ENCODE measurements at regions not wholly inside any gene's neighbourhood (a gene's known extent, or its start where the extent isn't known, plus 50 kb on each side); places are given as distances from the start of the nearest gene placed in this dataset.

DNA sequence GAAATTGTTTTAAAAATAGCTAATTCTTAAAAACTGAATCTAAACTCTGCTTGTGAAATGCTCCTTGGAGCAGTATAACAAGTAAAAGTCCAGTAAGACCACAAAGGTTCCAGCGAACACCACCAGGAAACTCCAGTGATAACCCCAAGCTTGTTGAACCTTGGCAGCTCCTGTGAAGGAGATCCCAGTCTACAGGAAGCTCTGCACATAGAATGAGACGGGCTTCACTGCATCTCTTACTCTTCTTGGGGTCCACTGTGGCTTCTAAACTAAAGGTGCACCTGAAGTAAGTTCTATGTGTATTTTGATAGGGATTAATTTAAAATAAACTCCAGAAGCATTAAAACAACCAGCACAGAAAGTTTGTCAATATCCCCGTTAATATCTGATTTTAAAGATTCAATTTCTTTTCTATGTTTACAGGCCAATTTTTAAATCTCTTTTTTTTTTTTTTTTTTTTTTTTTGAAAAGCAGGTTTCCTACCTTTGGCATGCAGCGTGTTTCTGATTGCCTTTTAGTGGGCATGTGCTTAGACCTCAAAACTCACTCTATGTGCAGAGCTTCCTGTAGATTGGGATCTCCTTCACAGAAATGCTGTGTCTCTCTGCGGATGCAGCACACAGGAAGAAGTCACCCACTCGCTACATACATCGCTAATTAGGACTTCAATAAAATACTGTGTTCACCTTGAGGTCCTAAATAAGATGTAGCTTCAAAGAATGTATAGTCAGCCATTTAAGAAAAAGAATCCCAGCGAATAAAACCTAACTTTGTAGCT lies 508.5 kb downstream of the KLF12 start:
- no peak for DNase-seq (ENCODE audit: low read depth)

DNA sequence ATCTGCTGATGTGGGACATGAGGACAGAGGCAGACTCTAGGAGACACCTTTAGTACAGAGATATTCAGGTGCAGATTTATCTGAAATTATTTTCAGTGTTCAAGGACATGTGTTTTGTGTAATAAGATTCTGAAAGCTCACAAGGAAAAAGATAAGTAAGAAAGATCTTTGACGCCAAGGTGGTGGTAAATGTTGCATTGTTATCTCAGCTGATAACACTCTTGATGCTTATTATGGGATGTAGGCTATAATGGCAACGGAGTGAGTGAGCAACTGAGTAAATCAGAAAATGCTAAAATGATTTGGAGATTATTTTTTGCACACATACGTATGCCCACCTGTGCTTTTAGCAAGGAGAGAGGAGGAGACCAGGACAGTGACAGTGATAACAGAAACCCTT lies 510.9 kb downstream of the KLF12 start:
- DNase-seq (ENCODE audit: low read depth), result no peak

DNA sequence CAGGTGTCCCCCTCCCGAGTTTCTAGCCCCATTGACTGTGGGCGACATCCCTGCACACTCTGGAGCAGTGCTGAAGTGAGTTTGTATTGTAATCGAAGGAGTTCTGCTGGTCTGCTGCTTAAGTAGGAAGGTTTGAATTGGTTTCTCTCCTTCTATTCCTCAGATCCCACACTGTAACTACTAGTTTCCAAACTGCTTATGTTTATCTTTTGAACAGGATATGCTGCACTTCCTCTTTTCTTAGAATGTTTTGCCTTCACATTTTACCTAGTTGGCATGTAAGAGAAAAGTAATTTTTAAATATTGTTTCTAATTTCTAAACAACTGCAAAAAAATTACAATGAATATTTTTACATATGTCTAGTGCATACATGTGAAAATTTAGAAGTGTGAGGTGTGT lies 511.8 kb downstream of the KLF12 start:
- DNase-seq (ENCODE audit: low read depth), result no peak

DNA sequence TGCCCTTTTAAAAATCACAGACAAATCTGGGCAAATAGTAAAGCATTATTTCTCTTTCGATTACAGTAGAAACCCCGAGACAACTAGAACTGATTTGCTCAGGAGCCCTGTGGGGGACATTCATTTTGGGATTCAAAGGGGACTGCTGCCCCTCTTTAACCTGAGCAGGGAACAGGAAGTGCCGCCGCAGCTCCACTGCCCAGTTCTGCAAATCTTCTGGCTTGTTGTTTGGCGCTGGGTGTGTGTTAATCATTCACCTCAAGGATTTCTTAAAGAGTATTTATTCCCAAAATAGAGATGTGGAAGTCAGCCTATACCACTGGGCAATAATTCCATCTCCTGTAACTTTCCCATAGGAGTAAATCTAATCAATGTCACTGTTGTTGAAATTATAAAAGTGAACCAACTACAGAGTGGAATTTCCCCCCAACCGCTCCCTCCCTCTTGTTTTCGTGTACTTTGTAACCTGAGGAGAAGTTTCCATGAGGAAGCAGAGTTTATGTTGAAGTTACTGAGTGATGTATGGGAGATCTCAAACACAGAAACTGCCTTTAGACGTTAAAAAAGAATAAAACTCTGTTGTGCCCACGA lies 515.8 kb downstream of the KLF12 start:
- DNase-seq (ENCODE audit: low read depth), result no peak

DNA sequence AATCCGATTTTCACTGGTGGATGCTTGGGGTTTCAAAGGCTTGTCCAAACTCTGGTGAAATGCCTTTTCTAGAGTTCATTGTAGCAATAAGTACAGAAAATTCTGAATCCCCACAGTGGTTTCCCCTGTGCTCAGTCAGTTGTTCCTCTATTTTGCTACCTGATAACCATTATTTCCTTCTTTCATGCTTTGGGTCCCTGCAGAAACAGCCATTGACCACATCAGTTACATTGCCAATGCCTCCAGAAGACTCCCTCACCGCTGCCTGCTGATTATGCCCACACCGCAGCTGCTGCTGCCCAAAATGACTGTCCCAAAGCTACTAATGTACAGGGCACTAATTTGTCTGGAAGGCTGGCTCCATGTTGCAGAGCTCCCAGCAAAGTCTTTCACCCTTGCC lies 517.3 kb downstream of the KLF12 start:
- no peak for DNase-seq (ENCODE audit: low read depth)

DNA sequence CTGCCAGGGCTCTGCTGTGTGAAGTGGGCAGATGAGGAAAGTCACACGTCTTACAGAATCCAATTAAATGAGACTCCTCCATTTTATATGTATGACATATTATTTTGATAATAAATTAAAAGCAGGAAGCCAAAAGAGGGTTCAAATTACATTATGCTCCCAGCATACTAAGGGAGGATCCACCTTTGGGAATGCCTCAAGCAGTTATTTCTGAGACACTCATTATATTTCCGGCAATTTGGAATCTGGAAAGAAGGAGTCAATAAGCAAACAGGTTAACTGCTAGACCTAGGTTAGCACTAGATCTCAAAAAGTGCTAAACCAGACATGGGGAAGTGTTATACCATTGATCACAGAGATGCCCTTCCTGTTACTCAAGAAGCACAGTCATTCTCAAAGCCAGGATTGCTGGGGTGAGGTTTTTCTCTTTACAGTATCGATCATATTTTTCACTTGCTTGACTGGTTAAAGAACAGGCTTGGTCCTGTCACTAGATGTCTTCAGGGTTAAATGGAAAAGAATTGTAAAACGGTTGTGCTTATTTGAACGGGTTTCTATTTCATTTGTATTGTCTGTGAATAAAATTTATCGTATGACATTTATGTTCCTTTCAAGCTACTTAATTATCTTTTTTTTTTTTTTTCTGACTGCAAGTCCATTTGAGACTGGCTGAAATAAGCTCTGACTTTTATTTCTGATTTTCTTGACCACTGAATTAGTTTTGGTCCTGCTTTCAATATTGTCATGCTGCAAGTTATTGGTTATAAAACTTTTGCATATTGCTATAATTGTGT lies 523.2 kb downstream of the KLF12 start:
- DNase-seq (ENCODE audit: low read depth), result no peak

DNA sequence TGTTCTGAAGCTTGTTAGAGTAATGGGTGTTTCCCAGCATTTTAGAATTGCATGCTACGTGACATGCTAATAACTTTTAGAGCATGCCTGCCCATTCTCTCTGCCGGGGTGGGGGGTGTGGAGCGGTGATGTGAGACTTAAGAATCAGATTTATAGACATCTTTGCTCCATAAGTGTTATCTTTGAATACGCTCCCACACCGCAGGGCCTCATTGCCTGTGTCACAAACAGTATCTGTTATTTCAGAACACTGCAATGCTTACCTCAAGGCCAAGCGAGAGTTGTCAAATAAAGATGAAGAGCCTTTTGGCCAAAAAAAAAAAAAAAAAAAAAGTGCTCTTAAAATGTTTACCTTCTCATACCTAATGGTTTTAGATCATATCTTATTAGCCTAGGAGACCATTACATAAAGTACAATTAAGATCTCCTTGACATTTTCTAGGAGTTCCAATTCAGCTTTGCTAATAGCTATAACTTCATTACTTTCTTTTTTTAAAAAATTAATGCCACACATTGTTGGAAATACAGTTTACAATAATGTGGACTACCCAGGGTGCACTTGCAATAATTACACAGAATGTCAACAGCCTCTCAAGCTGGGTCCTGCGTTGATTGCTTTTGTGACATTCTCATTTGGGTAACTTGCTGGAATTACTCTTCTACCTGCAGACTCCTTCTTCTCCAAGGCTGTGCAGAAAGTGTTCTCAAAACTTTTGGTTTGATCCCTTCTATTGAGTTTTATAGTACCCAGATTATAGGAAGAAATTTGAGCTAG lies 525.3 kb downstream of the KLF12 start:
- no peak for DNase-seq (ENCODE audit: low read depth)

DNA sequence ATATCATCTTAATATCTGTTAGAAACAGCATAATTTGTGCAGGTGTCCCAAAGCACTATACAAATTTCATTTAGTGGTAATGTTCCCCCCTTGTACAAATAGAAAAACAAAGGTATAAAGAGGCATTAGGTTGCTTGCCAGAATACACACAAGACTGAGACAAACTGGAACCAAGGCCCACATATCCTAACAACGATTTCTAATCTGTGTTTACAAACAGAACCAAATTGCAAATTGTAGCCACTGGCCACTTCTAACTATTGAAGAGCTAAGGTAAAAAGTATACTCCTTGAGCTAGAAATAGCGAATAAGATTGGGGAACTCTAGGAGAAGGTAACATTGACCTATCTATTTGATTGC lies 526.1 kb downstream of the KLF12 start:
- no peak for DNase-seq (ENCODE audit: low read depth)

DNA sequence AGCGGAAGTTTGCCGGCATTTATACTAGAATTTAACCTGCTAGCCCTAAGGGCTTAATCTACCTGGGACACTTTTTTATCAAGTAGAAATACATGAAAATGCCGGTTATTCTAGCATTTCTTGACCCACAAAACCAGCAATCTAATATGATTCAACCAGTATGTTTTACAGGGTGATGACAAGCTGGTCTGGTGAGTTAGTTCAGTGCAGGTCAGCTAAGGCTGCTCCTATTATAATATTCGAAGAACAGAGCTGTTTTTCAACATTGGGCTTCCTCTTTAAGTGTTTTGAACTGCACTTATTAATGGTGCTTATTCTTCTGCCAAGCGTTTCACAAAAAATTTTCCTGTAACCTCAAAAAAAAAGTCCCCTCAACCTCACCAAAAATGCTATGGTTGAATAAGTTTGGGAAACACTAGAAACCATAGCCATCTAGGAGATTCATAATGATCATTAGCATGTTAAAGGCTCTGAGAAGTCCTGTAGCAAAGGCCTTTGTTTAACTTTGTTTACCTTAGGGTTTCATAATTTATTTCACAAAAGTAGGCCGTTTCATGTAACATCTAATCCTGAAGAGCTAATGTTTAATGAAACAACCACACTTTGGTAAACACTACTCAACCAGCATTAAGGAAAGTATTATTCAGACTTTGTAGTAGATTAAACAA lies 526.6 kb downstream of the KLF12 start:
- DNase-seq (ENCODE audit: low read depth), result no peak

DNA sequence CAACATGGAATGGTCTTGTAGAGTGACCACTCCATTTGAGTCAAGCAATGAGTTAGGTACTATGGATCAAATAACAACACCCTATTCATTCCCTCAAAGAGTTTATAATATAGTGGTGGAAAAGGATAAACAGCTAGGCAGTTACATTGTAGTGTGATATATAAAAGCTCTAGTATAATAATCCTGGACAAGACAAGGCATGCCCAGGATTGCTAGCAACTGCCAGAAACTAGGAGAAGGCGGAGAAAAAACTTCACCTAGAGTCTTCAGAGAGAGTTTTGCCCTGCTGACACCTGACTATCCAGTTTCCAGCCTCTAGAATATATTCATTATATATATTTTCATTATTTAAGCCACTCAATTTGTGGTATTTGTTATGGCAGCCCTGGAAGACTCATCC lies 530.6 kb downstream of the KLF12 start:
- DNase-seq (ENCODE audit: low read depth), result no peak

DNA sequence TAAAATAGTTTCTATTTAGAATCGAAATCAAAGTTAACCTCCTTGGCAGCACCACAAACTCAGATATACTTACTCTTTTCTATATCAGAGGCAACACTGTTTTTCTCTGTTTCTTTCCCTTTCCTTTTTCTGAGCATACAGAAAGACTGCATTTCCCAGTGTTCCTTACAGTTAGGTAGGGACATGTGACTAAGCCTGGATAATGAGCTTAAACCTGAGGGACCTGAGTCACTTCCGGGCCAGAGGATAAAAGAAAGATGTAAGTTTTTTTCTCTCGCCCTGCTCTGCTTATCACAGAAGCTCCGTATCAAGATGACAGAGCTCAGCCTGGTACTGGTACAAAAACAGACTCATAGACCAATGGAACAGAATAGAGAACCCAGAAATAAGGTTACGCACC lies 531.9 kb downstream of the KLF12 start:
- peak; percentile 1 for DNase-seq (ENCODE audit: low read depth)

DNA sequence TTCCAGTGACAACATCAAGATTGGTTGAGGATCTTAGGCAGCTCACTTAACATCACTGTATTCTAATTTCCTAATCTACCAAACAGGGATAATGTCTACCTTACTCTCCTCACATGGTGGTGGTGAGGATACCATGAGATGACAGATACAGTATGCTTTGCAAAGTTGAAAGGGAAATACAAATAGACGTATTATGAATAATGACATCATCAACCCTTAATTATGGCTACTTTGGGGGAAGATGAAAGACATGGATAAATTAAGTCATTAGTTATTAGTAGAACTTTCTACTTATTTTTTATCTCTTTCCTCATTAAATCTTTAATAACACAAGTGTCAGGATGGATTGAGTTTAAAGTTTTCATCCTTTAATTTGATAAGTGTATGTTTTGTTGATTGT lies 532.5 kb downstream of the KLF12 start:
- no peak for DNase-seq (ENCODE audit: low read depth)

DNA sequence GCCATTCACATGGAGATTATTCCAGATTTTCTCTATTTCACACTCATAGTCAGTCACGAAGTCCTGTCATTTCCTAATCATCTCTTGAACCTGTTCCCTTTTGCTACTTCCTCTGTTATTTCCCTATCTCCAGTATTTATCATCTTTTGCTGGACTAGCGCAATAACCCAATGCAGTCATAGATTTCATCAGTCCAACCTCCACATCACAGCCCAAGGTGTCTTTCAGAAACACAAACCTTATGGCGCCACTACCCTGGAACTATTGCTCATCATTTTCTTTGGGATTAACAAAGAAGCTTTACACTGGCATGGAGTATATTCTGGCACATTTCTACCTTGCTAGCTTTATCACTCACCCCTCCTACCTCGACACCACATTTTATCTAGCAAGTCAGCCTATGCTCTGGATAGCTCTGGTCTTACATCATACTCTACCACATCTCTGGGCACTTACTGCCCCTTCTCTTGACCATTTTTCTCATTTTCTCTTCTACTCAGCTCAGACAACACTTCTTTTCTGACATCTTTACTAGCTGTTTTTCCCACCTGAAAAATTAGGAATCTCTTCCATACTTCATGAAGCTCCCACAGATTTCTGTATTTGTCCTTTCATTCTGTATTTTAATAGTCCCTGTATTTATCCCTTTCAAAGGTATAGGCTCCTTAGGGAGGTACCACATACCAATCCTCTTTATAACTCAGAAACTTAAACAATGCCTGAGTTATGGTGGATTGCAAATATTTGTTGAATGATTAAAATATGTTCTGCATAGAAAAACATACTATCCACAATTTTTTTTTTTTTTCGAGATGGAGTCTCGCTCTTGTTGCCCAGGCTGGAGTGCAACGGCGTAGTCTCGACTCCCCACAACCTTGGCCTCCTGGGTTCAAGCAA lies 534.7 kb downstream of the KLF12 start:
- no peak for DNase-seq (ENCODE audit: low read depth)

DNA sequence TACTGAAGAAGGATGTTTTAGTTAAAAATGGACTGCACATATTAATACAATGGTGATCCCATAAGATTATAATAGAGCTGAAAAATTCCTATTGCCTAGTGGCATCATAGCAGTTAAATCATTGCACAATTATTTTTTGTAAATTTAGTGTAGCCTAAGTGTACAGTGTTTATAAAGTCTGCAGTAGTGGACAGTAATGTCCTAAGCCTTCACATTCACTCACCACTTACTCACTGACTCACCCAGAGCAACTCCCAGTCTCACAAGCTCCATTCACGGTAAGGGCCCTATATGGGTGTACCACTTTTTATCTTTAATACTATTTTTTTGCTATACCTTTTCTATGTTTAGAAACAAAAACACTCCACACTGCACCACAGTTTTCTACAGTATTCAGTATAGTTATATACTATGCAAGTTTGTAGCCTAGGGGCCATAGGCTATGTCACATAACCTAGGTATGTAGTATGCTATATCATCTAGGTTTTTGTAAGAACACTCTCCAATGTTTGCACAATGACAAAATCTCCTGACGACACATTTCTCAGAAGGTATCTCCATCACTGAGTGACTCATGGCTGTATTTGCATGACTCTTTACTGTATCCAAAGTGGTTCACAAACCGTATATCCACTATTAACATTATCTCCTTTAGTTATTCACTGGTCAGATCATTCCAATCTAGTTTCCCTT lies 536.0 kb downstream of the KLF12 start:
- DNase-seq (ENCODE audit: low read depth), result no peak

DNA sequence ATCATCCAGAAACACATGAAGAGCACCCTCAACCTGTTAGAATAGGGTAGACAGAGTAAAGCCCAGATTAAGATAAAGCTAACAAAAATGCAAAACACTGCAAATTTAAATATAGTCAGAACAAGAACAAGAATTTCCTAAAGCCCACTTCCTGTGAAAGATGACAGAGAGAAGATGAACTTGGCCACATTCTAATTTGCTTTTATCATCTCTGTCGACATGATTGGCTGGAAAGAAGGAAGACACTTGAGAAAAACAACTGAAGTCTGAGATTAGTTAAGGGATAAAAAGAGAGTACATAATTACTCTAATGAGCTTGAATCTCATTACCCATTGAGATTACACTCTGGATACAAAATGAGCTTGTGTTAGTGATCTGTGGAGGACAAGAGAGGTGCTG lies 537.6 kb downstream of the KLF5 start:
- no peak for DNase-seq (ENCODE audit: low read depth)

DNA sequence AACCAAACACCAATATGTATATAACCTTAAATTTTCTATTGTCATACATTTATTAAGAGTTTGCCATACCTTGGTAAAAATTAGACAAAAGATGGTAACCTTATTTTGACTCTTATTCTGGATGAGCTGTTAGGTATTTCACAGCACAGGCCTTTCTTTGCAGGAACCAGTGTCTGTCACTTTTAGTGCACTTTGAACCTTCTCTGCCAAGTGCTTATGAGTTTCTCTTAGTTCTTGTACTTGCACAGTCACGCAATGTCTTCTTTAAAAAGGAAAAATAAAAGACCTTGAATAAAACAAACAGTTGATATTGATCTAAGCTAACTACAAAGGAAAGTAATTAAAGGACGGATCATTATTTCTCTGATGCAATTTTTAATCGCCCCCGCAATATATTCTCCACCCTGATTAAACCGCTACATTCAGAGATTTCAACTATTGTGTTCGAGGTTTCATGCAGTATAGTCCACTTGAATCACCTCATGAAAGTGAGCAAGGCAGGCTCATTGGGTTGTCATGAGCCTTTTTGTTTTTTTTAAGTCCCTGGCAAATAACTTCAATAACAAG lies 534.5 kb downstream of the KLF5 start:
- no peak for DNase-seq (ENCODE audit: low read depth)

DNA sequence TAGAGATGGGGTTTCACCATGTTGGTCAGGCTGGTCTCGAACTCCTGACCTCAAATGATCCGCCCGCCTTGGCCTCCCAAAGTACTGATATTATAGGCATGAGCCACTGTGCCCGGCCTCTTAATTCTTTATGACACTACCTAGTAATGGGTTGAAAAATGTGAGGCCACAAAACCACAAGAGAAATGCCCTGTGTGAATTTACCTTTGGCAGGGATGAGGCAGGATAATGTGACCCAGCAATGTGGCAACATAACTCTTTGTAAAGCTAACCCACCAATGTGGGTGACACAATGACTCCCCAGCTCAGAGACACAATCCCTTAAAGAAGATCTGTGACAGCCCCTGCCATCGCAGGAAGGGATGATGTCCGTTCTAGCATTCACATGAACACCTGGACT lies 533.1 kb downstream of the KLF5 start:
- no peak for DNase-seq (ENCODE audit: low read depth)

DNA sequence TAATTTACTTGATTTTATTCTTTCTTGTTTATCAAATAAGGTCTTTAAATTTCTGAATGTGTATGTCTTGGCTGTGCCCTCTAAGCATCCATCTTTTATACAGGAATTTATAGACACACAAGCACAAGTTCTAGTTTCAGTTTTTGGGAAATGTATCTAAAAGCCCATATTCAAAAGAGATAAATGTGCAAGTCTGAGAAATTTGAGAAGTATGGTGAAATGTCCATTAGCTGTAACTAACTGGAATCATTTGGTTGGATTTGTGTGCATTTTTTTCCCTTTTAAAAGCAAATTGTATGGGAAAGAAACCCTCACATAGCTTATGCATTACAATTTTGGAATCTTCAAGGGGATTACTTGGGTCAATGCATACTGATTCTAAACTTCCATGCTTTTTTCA lies 532.0 kb downstream of the KLF5 start:
- no peak for DNase-seq (ENCODE audit: low read depth)

DNA sequence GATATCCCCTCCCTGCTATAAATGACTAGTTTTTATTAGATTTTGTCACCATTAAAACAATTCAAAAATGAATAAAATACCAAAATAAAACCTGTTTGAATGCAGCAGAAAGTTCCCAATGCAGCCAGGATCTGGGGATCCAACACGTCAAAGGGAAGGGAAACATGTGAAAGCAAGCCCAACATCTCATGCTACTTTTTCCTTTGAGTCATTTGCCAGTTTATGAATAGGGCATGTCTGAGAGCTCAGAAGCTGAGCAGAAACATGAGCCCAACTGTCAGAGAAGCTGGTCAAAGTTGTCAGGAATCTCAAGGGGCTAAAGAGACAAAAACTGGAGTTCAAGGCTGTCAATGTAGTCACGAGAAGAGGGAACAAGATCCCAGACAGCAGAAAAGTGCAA lies 526.4 kb downstream of the KLF5 start:
- no peak for DNase-seq (ENCODE audit: low read depth)

DNA sequence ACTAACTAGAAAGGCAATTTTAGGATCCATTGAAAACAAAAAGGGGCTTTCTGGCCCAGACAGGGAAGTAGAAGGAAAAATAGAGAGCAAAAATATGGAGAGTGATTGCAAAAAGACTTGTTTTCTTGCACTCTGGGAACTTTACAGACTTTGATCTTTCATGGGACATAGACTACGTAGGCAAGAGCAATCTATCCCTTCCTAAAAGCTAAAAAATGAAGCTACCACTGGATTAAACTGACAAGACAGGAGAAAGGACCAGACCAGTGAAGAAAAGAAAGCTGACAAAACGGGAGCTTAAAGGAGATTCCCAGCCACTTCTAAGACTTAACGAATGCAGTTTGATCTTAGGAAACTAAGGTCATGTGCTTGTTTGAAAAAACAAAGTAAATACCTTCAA lies 524.5 kb downstream of the KLF5 start:
- DNase-seq (ENCODE audit: low read depth), result no peak

Data from RPMI7951 (cell line).